DND-41 (cell line): ENCODE measurements at regions not wholly inside any gene's neighbourhood (a gene's known extent, or its start where the extent isn't known, plus 50 kb on each side); places are given as distances from the start of the nearest gene placed in this dataset.

ENCODE experiments used
- ATAC-seq: fragments of 200-7000 bp; cut with Tn5 transposase; 3 replicates; pipeline ENCODE4 v1.9.1; 2021; ENCODE audit warnings: low read depth; ENCODE audit not compliant: insufficient read depth
- DNase-seq: peaks from one replicate; pipeline ENCODE4 v3.0.0-alpha.2; 2020
- H2AFZ ChIP-seq: 2 replicates; pipeline ENCODE4 v1.6.0; 2012; ENCODE audit warnings: low read depth, low read length
- H3K27ac ChIP-seq: 2 replicates; pipeline ENCODE4 v1.5.1; 2012; ENCODE audit warnings: low read length, inconsistent platforms
- H3K27me3 ChIP-seq: fragments of 200-600 bp; sonication (generic); 2 replicates; pipeline ENCODE4 v1.6.0; 2012; ENCODE audit warnings: low read length, mild to moderate bottlenecking, inconsistent platforms; ENCODE audit not compliant: insufficient read depth, poor library complexity
- H3K36me3 ChIP-seq: 2 replicates; pipeline ENCODE4 v1.5.1; 2012; ENCODE audit warnings: low read length, inconsistent platforms; ENCODE audit not compliant: insufficient read depth
- H3K4me1 ChIP-seq: 2 replicates; pipeline ENCODE4 v1.5.1; 2012; ENCODE audit warnings: mild to moderate bottlenecking, low read length; ENCODE audit not compliant: insufficient read depth
- H3K4me2 ChIP-seq: 2 replicates; pipeline ENCODE4 v1.6.0; 2012; ENCODE audit warnings: mild to moderate bottlenecking, moderate library complexity, low read length, inconsistent platforms; ENCODE audit not compliant: insufficient read depth
- H3K4me3 ChIP-seq, 2 experiments: fragments of 200-600 bp in 1 of 2; shearing (Covaris generic) in 1 of 2; 2 replicates each; pipeline ENCODE4 v1.5.1; 2012 to 2016; ENCODE audit warnings: inconsistent platforms in 2 of 2, low read length in 2 of 2, mild to moderate bottlenecking in 2 of 2, low read depth in 1 of 2, moderate library complexity in 1 of 2
- H3K79me2 ChIP-seq: 2 replicates; pipeline ENCODE4 v1.6.0; 2012; ENCODE audit warnings: low read length, inconsistent platforms; ENCODE audit not compliant: insufficient read depth
- H3K9ac ChIP-seq: 2 replicates; pipeline ENCODE4 v1.6.0; 2012; ENCODE audit warnings: low read depth, mild to moderate bottlenecking, inconsistent platforms, low read length, moderate library complexity
- H3K9me3 ChIP-seq: 2 replicates; pipeline ENCODE4 v1.5.1; 2012; ENCODE audit warnings: low read length, moderate library complexity, mild to moderate bottlenecking, inconsistent platforms; ENCODE audit not compliant: insufficient read depth, severe bottlenecking
- H4K20me1 ChIP-seq: 2 replicates; pipeline ENCODE4 v1.6.0; 2012; ENCODE audit warnings: low read length; ENCODE audit not compliant: insufficient read depth
- CTCF ChIP-seq: IDR thresholded peaks from 2 replicates; pipeline ENCODE4 v1.5.1; 2012; ENCODE audit warnings: borderline replicate concordance, low read length, moderate library complexity, mild to moderate bottlenecking; ENCODE audit not compliant: poor library complexity, severe bottlenecking; ENCODE audit errors: extremely low read depth
- EZH2 ChIP-seq: IDR thresholded peaks from 3 replicates; pipeline ENCODE4 v1.6.1; 2012; ENCODE audit warnings: borderline replicate concordance, low read depth, mild to moderate bottlenecking, moderate library complexity, low read length, inconsistent platforms; ENCODE audit not compliant: severe bottlenecking

- DNase-seq, result no peak
- no peak overlapping the region for H3K4me2 ChIP-seq
- H3K27me3 ChIP-seq, result peaks cover 3% of the 10 kb centered on the region
- no peaks in the 10 kb centered on the region for H3K79me2 ChIP-seq
- H3K36me3 ChIP-seq, result no peaks in the 10 kb centered on the region
- H3K9me3 ChIP-seq, result no peaks in the 10 kb centered on the region
- no peak for ATAC-seq
- no peak overlapping the region for H3K9ac ChIP-seq
- no peak overlapping the region for H2AFZ ChIP-seq
- no peak overlapping the region for H3K27ac ChIP-seq
- no peak overlapping the region for H3K4me3 ChIP-seq
- no peaks in the 10 kb centered on the region for H3K4me1 ChIP-seq
- TF ChIP-seq CTCF, result no peak
- TF ChIP-seq EZH2, result no peak
- no peaks in the 10 kb centered on the region for H4K20me1 ChIP-seq
Measured at GRCh38 chr1:88371436-88372023, 312.5 kb upstream of the PKN2 start.

DNA sequence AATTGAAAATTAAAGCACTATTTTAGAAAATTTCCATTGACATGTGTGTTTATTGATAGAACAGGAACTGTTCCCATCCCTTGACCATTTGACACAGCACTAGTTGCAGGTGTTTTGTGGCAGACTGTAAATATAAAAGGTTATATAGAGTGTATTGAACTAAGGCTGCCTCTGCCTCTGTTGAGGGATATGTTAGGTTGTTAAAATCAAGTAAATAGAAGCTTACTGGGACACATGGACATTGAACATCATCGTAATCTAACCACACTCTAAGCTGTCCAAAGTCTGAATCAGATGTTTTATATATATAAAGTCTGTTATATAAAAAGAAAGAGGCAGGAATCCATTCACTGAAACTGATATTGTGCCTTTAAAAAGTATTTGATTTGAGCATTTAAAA lies 308.1 kb upstream of the PKN2 start:
- Histone ChIP-seq H3K27ac (no peak overlapping the region), H3K4me3 (no peak overlapping the region), H3K79me2 (no peaks in the 10 kb centered on the region), H3K9ac (no peak overlapping the region), H2AFZ (no peak overlapping the region), H3K4me2 (no peak overlapping the region), H3K4me1 (no peaks in the 10 kb centered on the region), H3K9me3 (no peaks in the 10 kb centered on the region), H3K36me3 (no peaks in the 10 kb centered on the region), H3K27me3 (peaks cover 3% of the 10 kb centered on the region), H4K20me1 (no peaks in the 10 kb centered on the region)
- no peak for DNase-seq
- TF ChIP-seq EZH2 (no peak), CTCF (no peak)
- ATAC-seq, result no peak

GRCh38 chr1:88376421-88376820 lies 307.7 kb upstream of the PKN2 start:
- H3K4me1 ChIP-seq, result no peaks in the 10 kb centered on the region
- H2AFZ ChIP-seq, result no peak overlapping the region
- H3K9ac ChIP-seq, result no peak overlapping the region
- no peak overlapping the region for H3K4me2 ChIP-seq
- DNase-seq, result no peak
- H3K79me2 ChIP-seq, result no peaks in the 10 kb centered on the region
- ATAC-seq, result no peak
- TF ChIP-seq CTCF, result no peak
- TF ChIP-seq EZH2, result no peak
- no peaks in the 10 kb centered on the region for H3K36me3 ChIP-seq
- H4K20me1 ChIP-seq, result no peaks in the 10 kb centered on the region
- no peak overlapping the region for H3K4me3 ChIP-seq
- H3K27me3 ChIP-seq, result peaks cover 3% of the 10 kb centered on the region
- no peaks in the 10 kb centered on the region for H3K9me3 ChIP-seq
- H3K27ac ChIP-seq, result no peak overlapping the region

DNA sequence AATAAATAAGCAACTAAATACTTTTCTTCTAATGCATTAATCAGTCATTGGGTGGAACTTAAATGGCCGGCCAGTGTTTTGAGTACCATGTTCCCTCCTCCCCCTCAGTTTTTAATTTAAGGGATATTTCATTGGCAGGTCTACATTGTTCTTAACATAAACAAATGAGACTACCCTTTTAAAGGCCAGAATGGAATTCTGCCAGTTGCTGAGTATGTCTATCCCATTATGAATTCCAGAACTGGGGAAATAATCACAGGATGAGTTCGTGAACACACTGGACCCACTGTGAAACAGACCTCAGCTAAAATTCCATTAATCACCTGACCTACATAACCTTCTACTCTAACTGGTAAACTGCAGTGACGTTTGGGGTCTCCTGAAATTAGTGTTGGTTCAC lies 305.5 kb upstream of the PKN2 start:
- TF ChIP-seq CTCF (no peak), EZH2 (no peak)
- Histone ChIP-seq H3K4me1 (no peaks in the 10 kb centered on the region), H3K9ac (no peak overlapping the region), H3K27ac (no peak overlapping the region), H3K4me3 (no peak overlapping the region), H3K4me2 (no peak overlapping the region), H3K27me3 (peaks cover 3% of the 10 kb centered on the region), H4K20me1 (no peaks in the 10 kb centered on the region), H3K79me2 (no peaks in the 10 kb centered on the region), H2AFZ (no peak overlapping the region), H3K36me3 (no peaks in the 10 kb centered on the region), H3K9me3 (no peaks in the 10 kb centered on the region)
- ATAC-seq (no peak), DNase-seq (no peak)
